ENCODE measurements at regions not wholly inside any gene's neighbourhood (a gene's known extent, or its start where the extent isn't known, plus 50 kb on each side); places are given as distances from the start of the nearest gene placed in this dataset.

GRCh38 chr5:3080366-3080765 is 328.9 kb upstream of the IRX2 start:
- Histone ChIP-seq H3K4me2 (ENCODE audit: extremely low read depth, insufficient read depth, low read length) (no peak overlapping the region), H3K4me1 (ENCODE audit: control insufficient read depth, extremely low read depth, insufficient read depth, low read length) (no peaks in the 10 kb centered on the region), H4K20me1 (ENCODE audit: control insufficient read depth, extremely low read depth, insufficient read depth, low read length) (no peaks in the 10 kb centered on the region), H3K36me3 (ENCODE audit: control insufficient read depth, insufficient read depth, low read length) (no peaks in the 10 kb centered on the region), H3K4me3 (replicated peaks in 1 of 4; ENCODE audit: control extremely low read depth in 1 of 4, insufficient read depth in 1 of 4, low read depth in 3 of 4, low read length in 4 of 4) (no peak overlapping the region), H2AFZ (ENCODE audit: low read length) (no peak overlapping the region), H3K27ac (ENCODE audit: insufficient read depth, low read length) (no peak overlapping the region), H3K27me3 (ENCODE audit: control insufficient read depth, insufficient read depth, low read length) (no peaks in the 10 kb centered on the region), H3K9me3 (ENCODE audit: control insufficient read depth, insufficient read depth, low read depth, low read length) (no peaks in the 10 kb centered on the region), H3K79me2 (ENCODE audit: control insufficient read depth, insufficient read depth, low read length) (no peaks in the 10 kb centered on the region), H3K9ac (ENCODE audit: insufficient read depth, low read length) (no peak overlapping the region)
- no peak for TF ChIP-seq EZH2 (IDR thresholded peaks at IDR 0.05; ENCODE audit: low read length, missing control alignments)
- TF ChIP-seq, protein P1, sequence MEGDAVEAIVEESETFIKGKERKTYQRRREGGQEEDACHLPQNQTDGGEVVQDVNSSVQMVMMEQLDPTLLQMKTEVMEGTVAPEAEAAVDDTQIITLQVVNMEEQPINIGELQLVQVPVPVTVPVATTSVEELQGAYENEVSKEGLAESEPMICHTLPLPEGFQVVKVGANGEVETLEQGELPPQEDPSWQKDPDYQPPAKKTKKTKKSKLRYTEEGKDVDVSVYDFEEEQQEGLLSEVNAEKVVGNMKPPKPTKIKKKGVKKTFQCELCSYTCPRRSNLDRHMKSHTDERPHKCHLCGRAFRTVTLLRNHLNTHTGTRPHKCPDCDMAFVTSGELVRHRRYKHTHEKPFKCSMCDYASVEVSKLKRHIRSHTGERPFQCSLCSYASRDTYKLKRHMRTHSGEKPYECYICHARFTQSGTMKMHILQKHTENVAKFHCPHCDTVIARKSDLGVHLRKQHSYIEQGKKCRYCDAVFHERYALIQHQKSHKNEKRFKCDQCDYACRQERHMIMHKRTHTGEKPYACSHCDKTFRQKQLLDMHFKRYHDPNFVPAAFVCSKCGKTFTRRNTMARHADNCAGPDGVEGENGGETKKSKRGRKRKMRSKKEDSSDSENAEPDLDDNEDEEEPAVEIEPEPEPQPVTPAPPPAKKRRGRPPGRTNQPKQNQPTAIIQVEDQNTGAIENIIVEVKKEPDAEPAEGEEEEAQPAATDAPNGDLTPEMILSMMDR (conservative IDR thresholded peaks at IDR 0.05 in 1 of 2, IDR thresholded peaks at IDR 0.05 in 1 of 2; ENCODE audit: low read depth in 1 of 2, low read length in 2 of 2): no peak
- DNase-seq (ENCODE audit: low read depth in 2 of 2): no peak

DNA sequence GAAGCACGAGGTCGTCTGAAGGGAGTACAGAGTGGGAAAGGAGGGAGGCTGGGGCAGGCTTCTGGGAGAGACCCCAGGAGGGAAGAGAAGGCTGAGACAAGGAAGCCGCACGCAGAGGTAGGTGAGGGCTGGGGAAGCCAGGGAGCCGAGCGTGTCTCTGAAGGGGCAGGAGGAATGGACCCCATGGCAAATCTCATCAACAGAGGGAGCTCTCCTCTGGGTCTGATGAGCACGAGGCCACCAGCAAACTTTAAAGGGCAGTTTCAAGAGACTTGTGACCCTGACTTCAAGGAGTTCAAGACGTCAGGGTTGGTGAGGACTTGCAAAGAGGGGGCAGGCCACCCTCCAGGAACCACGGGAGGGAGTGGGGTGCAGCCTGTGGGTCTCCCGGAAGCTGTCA is 326.2 kb upstream of the IRX2 start:
- no peak overlapping the region for H3K9ac ChIP-seq (ENCODE audit: insufficient read depth, low read length)
- TF ChIP-seq EZH2 (IDR thresholded peaks at IDR 0.05; ENCODE audit: low read length, missing control alignments): no peak
- TF ChIP-seq, protein P1 (conservative IDR thresholded peaks at IDR 0.05 in 1 of 2, IDR thresholded peaks at IDR 0.05 in 1 of 2; ENCODE audit: low read depth in 1 of 2, low read length in 2 of 2): no peak
- H3K4me2 ChIP-seq (ENCODE audit: extremely low read depth, insufficient read depth, low read length): no peak overlapping the region
- no peak for DNase-seq (ENCODE audit: low read depth in 2 of 2)
- no peak overlapping the region for H3K4me3 ChIP-seq (replicated peaks in 1 of 4; ENCODE audit: control extremely low read depth in 1 of 4, insufficient read depth in 1 of 4, low read depth in 3 of 4, low read length in 4 of 4)
- H3K27me3 ChIP-seq (ENCODE audit: control insufficient read depth, insufficient read depth, low read length): no peaks in the 10 kb centered on the region
- no peak overlapping the region for H3K27ac ChIP-seq (ENCODE audit: insufficient read depth, low read length)
- no peak overlapping the region for H2AFZ ChIP-seq (ENCODE audit: low read length)
- no peaks in the 10 kb centered on the region for H3K9me3 ChIP-seq (ENCODE audit: control insufficient read depth, insufficient read depth, low read depth, low read length)
- H3K36me3 ChIP-seq (ENCODE audit: control insufficient read depth, insufficient read depth, low read length): no peaks in the 10 kb centered on the region
- no peaks in the 10 kb centered on the region for H3K4me1 ChIP-seq (ENCODE audit: control insufficient read depth, extremely low read depth, insufficient read depth, low read length)
- H3K79me2 ChIP-seq (ENCODE audit: control insufficient read depth, insufficient read depth, low read length): no peaks in the 10 kb centered on the region
- H4K20me1 ChIP-seq (ENCODE audit: control insufficient read depth, extremely low read depth, insufficient read depth, low read length): no peaks in the 10 kb centered on the region

- no peak for DNase-seq (ENCODE audit: low read depth in 2 of 2)
- Histone ChIP-seq H3K9ac (ENCODE audit: insufficient read depth, low read length) (no peak overlapping the region), H3K27ac (ENCODE audit: insufficient read depth, low read length) (no peak overlapping the region), H3K4me3 (replicated peaks in 1 of 4; ENCODE audit: control extremely low read depth in 1 of 4, insufficient read depth in 1 of 4, low read depth in 3 of 4, low read length in 4 of 4) (no peak overlapping the region), H3K27me3 (ENCODE audit: control insufficient read depth, insufficient read depth, low read length) (no peaks in the 10 kb centered on the region), H3K36me3 (ENCODE audit: control insufficient read depth, insufficient read depth, low read length) (no peaks in the 10 kb centered on the region), H3K4me1 (ENCODE audit: control insufficient read depth, extremely low read depth, insufficient read depth, low read length) (no peaks in the 10 kb centered on the region), H2AFZ (ENCODE audit: low read length) (no peak overlapping the region), H3K9me3 (ENCODE audit: control insufficient read depth, insufficient read depth, low read depth, low read length) (no peaks in the 10 kb centered on the region), H3K4me2 (ENCODE audit: extremely low read depth, insufficient read depth, low read length) (no peak overlapping the region), H3K79me2 (ENCODE audit: control insufficient read depth, insufficient read depth, low read length) (no peaks in the 10 kb centered on the region), H4K20me1 (ENCODE audit: control insufficient read depth, extremely low read depth, insufficient read depth, low read length) (no peaks in the 10 kb centered on the region)
- TF ChIP-seq, protein P1 (conservative IDR thresholded peaks at IDR 0.05 in 1 of 2, IDR thresholded peaks at IDR 0.05 in 1 of 2; ENCODE audit: low read depth in 1 of 2, low read length in 2 of 2): peak in 1 of 2 donors; percentile 7
- no peak for TF ChIP-seq EZH2 (IDR thresholded peaks at IDR 0.05; ENCODE audit: low read length, missing control alignments)
Measured at GRCh38 chr5:3075309-3075708, 323.8 kb upstream of the IRX2 start.
